ENCODE measurements at regions not wholly inside any gene's neighbourhood (a gene's known extent, or its start where the extent isn't known, plus 50 kb on each side); places are given as distances from the start of the nearest gene placed in this dataset.
"Not testable (repeated sequence)": the region's sequence is repeated elsewhere in the genome, so short reads cannot be mapped to it uniquely, and the experiment has no call there.

DNA sequence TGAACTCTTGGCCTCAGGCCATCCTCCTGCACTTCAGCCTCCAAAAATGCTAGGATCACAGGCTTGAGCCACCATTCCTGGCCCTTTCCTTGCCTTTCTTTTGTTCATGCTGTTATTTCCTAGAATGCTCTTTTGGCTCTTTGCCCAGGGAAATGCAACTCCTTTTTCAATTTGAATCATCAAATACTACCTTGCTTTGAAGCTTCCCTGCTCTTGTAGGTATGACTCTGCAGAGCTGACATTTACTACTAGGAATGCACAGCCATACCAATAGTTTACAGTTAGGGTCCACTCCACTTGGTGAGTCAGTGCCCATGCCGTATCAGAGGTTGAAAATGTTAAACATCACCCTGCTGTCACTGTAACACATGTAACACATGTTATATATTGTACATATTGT, 107.0 kb upstream of the CRY1 start:
- H3K27ac Mint-ChIP-seq: no peak overlapping the region
- ChIA-PET CTCF (ENCODE audit: partially characterized antibody) (no interaction called here), POLR2A (ENCODE audit: partially characterized antibody) (no interaction called here)
- no peak for DNase-seq
- Histone ChIP-seq H3K27me3 (ENCODE audit: insufficient read depth, low read length) (no peaks in the 10 kb centered on the region), H3K9me3 (ENCODE audit: control insufficient read depth in 1 of 2, low read length in 2 of 2) (no peaks in the 10 kb centered on the region), H3K4me3 (ENCODE audit: low read length in 2 of 2) (no peak overlapping the region), H3K27ac (ENCODE audit: low read depth, low read length) (no peak overlapping the region), H3K36me3 (ENCODE audit: insufficient read depth, low read length) (no peaks in the 10 kb centered on the region), H3K4me1 (ENCODE audit: insufficient read depth, low read length) (no peaks in the 10 kb centered on the region)
- H3K4me1 Mint-ChIP-seq: no peaks in the 10 kb centered on the region
- no peaks in the 10 kb centered on the region for H3K36me3 Mint-ChIP-seq
- intact Hi-C loops (cut with micrococcal nuclease): no loop called here
- peaks cover 0 to 2% (median 0%) of the 10 kb centered on the region in 8 donors for H3K9me3 Mint-ChIP-seq
- no peak overlapping the region for H3K4me3 Mint-ChIP-seq
- H3K27me3 Mint-ChIP-seq: peaks cover 1 to 4% of the 10 kb centered on the region in 2 donors

DNA sequence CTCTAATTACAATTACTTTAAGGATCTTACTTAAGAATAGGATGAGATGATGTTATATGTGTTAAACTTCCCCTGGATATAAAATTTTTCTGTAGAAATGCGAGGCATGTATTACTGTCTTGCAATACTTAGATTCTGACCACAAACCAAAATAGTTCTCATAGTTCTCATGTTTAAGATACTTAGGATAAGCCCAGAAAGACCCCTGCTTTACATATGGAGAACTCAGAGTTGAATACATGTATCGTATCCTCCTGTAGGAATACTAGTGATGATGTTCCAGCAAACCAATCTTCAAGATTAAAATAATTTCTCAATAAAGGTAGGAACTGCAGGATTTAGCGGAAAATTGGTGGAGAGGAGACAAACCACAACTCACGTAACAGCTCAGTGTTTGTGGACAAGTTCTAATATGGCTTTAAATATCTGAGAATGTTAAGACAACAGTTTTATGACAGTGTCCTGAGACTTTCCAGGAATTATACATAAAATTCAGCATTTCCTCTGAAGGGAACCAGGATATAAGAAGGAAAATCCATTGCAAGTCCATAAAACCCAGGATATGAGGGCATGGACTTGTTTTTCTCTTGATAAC, 114.7 kb upstream of the CRY1 start:
- H3K27ac ChIP-seq (ENCODE audit: low read depth, low read length): no peak overlapping the region
- no peak overlapping the region for H3K4me3 ChIP-seq (ENCODE audit: low read length in 2 of 2)
- Mint-ChIP-seq H3K9me3 (peaks cover 0 to 7% (median under 1%) of the 10 kb centered on the region in 8 donors), H3K4me1 (no peaks in the 10 kb centered on the region), H3K27me3 (peaks cover 8% of the 10 kb centered on the region in 2 donors), H3K36me3 (no peaks in the 10 kb centered on the region), H3K4me3 (no peak overlapping the region), H3K27ac (no peak overlapping the region)
- no peaks in the 10 kb centered on the region for H3K9me3 ChIP-seq (ENCODE audit: control insufficient read depth in 1 of 2, low read length in 2 of 2)
- POLR2A ChIA-PET (ENCODE audit: partially characterized antibody): no interaction called here
- H3K36me3 ChIP-seq (ENCODE audit: insufficient read depth, low read length): no peaks in the 10 kb centered on the region
- CTCF ChIA-PET (ENCODE audit: partially characterized antibody): no interaction called here
- no peaks in the 10 kb centered on the region for H3K4me1 ChIP-seq (ENCODE audit: insufficient read depth, low read length)
- DNase-seq: no peak
- intact Hi-C loops (cut with micrococcal nuclease): no loop called here
- no peaks in the 10 kb centered on the region for H3K27me3 ChIP-seq (ENCODE audit: insufficient read depth, low read length)

DNA sequence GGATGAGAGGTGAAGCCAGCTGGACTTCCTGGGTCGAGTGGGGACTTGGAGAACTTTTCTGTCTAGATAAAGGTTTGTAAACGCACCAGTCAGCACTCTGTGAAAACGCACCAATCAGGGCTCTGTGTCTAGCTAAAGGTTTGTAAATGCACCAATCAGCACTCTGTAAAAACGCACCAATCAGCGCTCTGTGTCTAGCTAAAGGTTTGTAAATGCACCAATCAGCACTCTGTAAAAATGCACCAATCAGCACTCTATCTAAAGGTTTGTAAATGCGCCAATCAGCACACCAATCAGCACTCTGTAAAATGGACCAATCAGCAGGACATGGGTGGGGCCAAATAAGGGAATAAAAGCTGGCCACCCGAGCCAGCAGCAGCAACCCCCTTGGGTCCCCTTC, 116.4 kb upstream of the CRY1 start:
- H3K27me3 ChIP-seq (ENCODE audit: insufficient read depth, low read length); intact Hi-C loops (cut with micrococcal nuclease); POLR2A ChIA-PET (ENCODE audit: partially characterized antibody); H3K4me1 ChIP-seq (ENCODE audit: insufficient read depth, low read length); H3K9me3 Mint-ChIP-seq; H3K36me3 ChIP-seq (ENCODE audit: insufficient read depth, low read length); CTCF ChIA-PET (ENCODE audit: partially characterized antibody); H3K4me1 Mint-ChIP-seq; H3K4me3 Mint-ChIP-seq; H3K27me3 Mint-ChIP-seq; DNase-seq; H3K4me3 ChIP-seq (ENCODE audit: low read length in 2 of 2); H3K27ac ChIP-seq (ENCODE audit: low read depth, low read length); H3K9me3 ChIP-seq (ENCODE audit: control insufficient read depth in 1 of 2, low read length in 2 of 2); H3K36me3 Mint-ChIP-seq; H3K27ac Mint-ChIP-seq: not testable (repeated sequence)

DNA sequence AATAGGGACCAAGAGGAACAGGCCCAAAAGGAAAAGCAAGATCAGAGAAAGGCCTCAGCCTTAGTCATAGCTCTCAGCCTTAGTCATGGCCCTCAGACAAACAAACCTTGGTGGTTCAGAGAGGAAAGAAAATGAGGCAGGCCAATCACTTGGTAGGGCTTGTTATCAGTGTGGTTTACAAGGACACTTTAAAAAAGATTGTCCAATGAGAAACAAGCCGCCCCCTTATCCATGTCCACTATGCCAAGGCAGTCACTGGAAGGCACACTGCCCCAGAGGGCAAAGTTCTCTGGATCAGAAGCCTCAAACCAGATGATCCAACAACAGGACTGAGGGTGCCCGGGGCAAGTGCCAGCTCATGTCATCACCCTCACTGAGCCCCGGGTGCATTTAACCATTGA, 121.0 kb upstream of the CRY1 start:
- CTCF ChIA-PET (ENCODE audit: partially characterized antibody); POLR2A ChIA-PET (ENCODE audit: partially characterized antibody); H3K27ac ChIP-seq (ENCODE audit: low read depth, low read length); H3K9me3 Mint-ChIP-seq; H3K27me3 Mint-ChIP-seq; H3K27ac Mint-ChIP-seq; H3K27me3 ChIP-seq (ENCODE audit: insufficient read depth, low read length); H3K9me3 ChIP-seq (ENCODE audit: control insufficient read depth in 1 of 2, low read length in 2 of 2); H3K36me3 ChIP-seq (ENCODE audit: insufficient read depth, low read length); H3K4me1 Mint-ChIP-seq; H3K4me3 ChIP-seq (ENCODE audit: low read length in 2 of 2); H3K4me1 ChIP-seq (ENCODE audit: insufficient read depth, low read length); H3K36me3 Mint-ChIP-seq; DNase-seq; H3K4me3 Mint-ChIP-seq; intact Hi-C loops (cut with micrococcal nuclease): not testable (repeated sequence)

DNA sequence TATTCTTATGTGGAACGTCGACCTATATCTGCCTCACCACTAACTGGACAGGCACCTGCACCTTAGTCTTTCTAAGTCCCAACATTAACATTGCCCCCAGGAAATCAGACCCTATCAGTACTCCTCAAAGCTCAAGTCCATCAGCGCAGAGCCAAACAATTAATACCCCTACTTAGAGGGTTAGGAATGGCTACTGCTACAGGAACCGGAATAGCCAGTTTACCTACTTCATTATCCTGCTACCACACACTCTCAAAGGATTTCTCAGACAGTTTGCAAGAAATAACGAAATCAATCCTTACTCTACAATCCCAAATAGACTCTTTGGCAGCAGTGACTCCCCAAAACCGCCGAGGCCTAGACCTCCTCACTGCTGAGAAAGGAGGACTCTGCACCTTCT, 123.1 kb upstream of the CRY1 start:
- POLR2A ChIA-PET (ENCODE audit: partially characterized antibody); H3K4me1 ChIP-seq (ENCODE audit: insufficient read depth, low read length); H3K36me3 Mint-ChIP-seq; H3K27ac ChIP-seq (ENCODE audit: low read depth, low read length); H3K9me3 ChIP-seq (ENCODE audit: control insufficient read depth in 1 of 2, low read length in 2 of 2); H3K9me3 Mint-ChIP-seq; H3K4me1 Mint-ChIP-seq; intact Hi-C loops (cut with micrococcal nuclease); H3K27ac Mint-ChIP-seq; H3K4me3 Mint-ChIP-seq; CTCF ChIA-PET (ENCODE audit: partially characterized antibody); H3K4me3 ChIP-seq (ENCODE audit: low read length in 2 of 2); DNase-seq; H3K27me3 ChIP-seq (ENCODE audit: insufficient read depth, low read length); H3K36me3 ChIP-seq (ENCODE audit: insufficient read depth, low read length): not testable (repeated sequence)
- peaks cover 6 to 11% of the 10 kb centered on the region in 2 donors for H3K27me3 Mint-ChIP-seq

- no peaks in the 10 kb centered on the region for H3K4me1 ChIP-seq (ENCODE audit: insufficient read depth, low read length)
- no peaks in the 10 kb centered on the region for H3K27me3 ChIP-seq (ENCODE audit: insufficient read depth, low read length)
- Mint-ChIP-seq H3K36me3 (no peaks in the 10 kb centered on the region), H3K27me3 (peaks cover 7 to 24% of the 10 kb centered on the region in 2 donors), H3K9me3 (peaks cover 0 to 4% (median under 1%) of the 10 kb centered on the region in 8 donors), H3K27ac (no peak overlapping the region), H3K4me3 (no peak overlapping the region), H3K4me1 (no peaks in the 10 kb centered on the region)
- H3K27ac ChIP-seq (ENCODE audit: low read depth, low read length): no peak overlapping the region
- H3K9me3 ChIP-seq (ENCODE audit: control insufficient read depth in 1 of 2, low read length in 2 of 2): no peaks in the 10 kb centered on the region
- DNase-seq: no peak
- H3K4me3 ChIP-seq (ENCODE audit: low read length in 2 of 2): no peak overlapping the region
- ChIA-PET POLR2A (ENCODE audit: partially characterized antibody) (no interaction called here), CTCF (ENCODE audit: partially characterized antibody) (interaction anchor here (0.7 kb wide), 1 partner anchor 88 kb away, joined by 3 read pairs; no protein-coding TSS in a partner anchor)
- intact Hi-C loops (cut with micrococcal nuclease): no loop called here
- H3K36me3 ChIP-seq (ENCODE audit: insufficient read depth, low read length): no peaks in the 10 kb centered on the region
Observed at GRCh38 chr12:107219301-107219700, 126.0 kb upstream of the CRY1 start.

DNA sequence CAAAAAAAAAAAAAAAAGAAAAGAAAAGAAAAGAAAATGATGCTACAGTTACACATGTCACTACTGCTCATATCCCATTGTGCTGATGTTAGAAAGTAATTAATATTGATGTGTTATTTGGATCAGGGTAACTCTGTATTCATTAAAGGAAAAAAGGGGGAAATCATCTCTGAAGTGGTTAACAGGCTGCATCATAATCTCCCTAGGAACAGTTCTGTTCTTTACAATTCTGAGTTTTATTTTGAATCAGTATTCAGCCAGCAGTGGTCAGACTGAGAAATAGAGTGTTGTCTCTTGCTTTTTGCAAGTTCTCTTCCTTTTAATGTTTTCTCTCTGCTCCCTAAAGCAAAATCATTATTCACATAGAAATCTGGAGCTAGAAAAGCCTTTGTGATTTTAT, 128.6 kb upstream of the CRY1 start:
- H3K36me3 ChIP-seq (ENCODE audit: insufficient read depth, low read length): no peaks in the 10 kb centered on the region
- DNase-seq: no peak
- ChIA-PET POLR2A (ENCODE audit: partially characterized antibody) (no interaction called here), CTCF (ENCODE audit: partially characterized antibody) (no interaction called here)
- H3K27me3 Mint-ChIP-seq: peaks cover 7 to 24% of the 10 kb centered on the region in 2 donors
- H3K4me1 ChIP-seq (ENCODE audit: insufficient read depth, low read length): no peaks in the 10 kb centered on the region
- H3K4me3 Mint-ChIP-seq: no peak overlapping the region
- H3K27ac Mint-ChIP-seq: no peak overlapping the region
- no peaks in the 10 kb centered on the region for H3K36me3 Mint-ChIP-seq
- H3K9me3 ChIP-seq (ENCODE audit: control insufficient read depth in 1 of 2, low read length in 2 of 2): no peaks in the 10 kb centered on the region
- H3K4me1 Mint-ChIP-seq: no peaks in the 10 kb centered on the region
- no peaks in the 10 kb centered on the region for H3K27me3 ChIP-seq (ENCODE audit: insufficient read depth, low read length)
- intact Hi-C loops (cut with micrococcal nuclease): loop anchor here (10.0 kb wide), 1 partner anchor 183 kb away; no protein-coding TSS in a partner anchor
- H3K9me3 Mint-ChIP-seq: peaks cover 0 to 4% (median under 1%) of the 10 kb centered on the region in 8 donors
- H3K27ac ChIP-seq (ENCODE audit: low read depth, low read length): no peak overlapping the region
- H3K4me3 ChIP-seq (ENCODE audit: low read length in 2 of 2): no peak overlapping the region

DNA sequence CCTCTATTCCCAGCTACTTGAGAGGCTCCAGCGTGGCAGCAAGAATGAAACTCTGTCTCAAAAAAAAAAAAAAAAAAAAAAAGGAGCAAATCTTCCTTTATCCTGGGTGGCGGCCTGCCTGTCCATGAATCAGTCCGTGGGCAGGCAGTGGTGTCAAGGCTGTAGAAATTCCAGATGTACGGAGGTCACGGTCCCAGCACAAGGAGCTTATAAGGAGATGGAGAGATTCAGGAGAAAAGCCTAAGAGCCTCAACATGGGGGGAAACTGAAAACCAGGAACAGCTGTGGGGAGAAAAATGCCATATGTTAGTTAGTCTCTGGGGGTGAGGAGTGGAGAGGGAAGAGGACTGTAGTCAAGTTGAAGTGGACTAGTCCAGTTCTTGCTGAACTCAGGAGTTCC, 130.5 kb upstream of the CRY1 start:
- Mint-ChIP-seq H3K36me3 (no peaks in the 10 kb centered on the region), H3K4me1 (no peaks in the 10 kb centered on the region), H3K27ac (no peak overlapping the region), H3K4me3 (no peak overlapping the region), H3K27me3 (peaks cover 7 to 20% of the 10 kb centered on the region in 2 donors), H3K9me3 (no peaks in the 10 kb centered on the region)
- ChIA-PET CTCF (ENCODE audit: partially characterized antibody) (no interaction called here), POLR2A (ENCODE audit: partially characterized antibody) (no interaction called here)
- no peak overlapping the region for H3K27ac ChIP-seq (ENCODE audit: low read depth, low read length)
- H3K4me3 ChIP-seq (ENCODE audit: low read length in 2 of 2): no peak overlapping the region
- no peak for DNase-seq
- no peaks in the 10 kb centered on the region for H3K36me3 ChIP-seq (ENCODE audit: insufficient read depth, low read length)
- intact Hi-C loops (cut with micrococcal nuclease): loop anchor here (10.0 kb wide), 1 partner anchor 181 kb away; no protein-coding TSS in a partner anchor
- no peaks in the 10 kb centered on the region for H3K4me1 ChIP-seq (ENCODE audit: insufficient read depth, low read length)
- no peaks in the 10 kb centered on the region for H3K9me3 ChIP-seq (ENCODE audit: control insufficient read depth in 1 of 2, low read length in 2 of 2)
- no peaks in the 10 kb centered on the region for H3K27me3 ChIP-seq (ENCODE audit: insufficient read depth, low read length)
